SIG-M5 treated with dmso at 0.1 percent for 504 hours (cell line): ENCODE measurements at regions not wholly inside any gene's neighbourhood (a gene's known extent, or its start where the extent isn't known, plus 50 kb on each side); places are given as distances from the start of the nearest gene placed in this dataset.

Experiments
- DNase-seq: peaks from one replicate; lab custom pipeline; 2025; ENCODE audit not compliant: unreplicated experiment; lab: John Stamatoyannopoulos, UW

- no peak for DNase-seq
Observed at GRCh38 chr1:83689921-83690868, 308.7 kb downstream of the TTLL7 start.

GRCh38 chr1:83682132-83682531 lies 316.8 kb downstream of the TTLL7 start:
- DNase-seq = no peak

GRCh38 chr1:83676106-83676505 lies 322.8 kb downstream of the TTLL7 start:
- DNase-seq = no peak

DNA sequence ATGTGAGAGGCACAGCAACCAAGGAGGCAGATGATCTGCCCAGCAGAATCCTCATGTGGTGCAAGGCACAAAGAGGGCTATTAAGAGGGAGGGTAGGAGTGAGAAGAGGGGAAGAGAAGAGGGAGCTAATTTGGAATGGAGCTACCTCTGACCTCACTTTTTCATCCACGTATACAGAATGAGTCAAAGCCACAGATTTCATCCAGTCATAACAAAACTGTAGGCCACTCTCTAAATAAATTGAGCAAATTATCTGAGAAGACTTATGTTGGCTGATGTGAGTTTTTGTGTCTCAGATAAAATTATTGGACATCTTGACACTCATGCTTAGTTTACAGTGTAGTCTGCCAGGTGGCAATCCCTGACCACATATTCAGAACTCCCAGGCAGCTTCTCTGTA lies 325.6 kb downstream of the TTLL7 start:
- DNase-seq = no peak

DNA sequence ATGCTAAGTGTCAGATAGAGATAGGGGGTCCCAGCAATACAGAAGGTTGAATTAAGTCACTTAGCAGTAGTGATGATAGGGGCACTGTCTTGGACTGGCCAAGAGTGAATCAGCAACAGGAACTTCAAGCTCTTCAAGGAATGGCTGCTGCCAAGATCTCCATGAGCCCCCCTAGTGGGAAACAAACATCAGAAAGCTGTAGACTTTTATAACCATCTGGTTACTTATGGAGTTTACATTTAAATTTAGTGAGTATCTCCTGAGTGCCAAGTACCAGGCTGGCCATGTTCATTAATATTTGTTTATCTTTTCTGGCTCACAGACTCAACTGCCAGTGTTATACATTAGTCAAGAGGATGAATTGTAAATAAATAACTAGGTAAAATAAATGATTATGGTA lies 327.3 kb downstream of the TTLL7 start:
- no peak for DNase-seq

- no peak for DNase-seq
Observed at GRCh38 chr1:83670909-83671565, 327.9 kb downstream of the TTLL7 start.

DNA sequence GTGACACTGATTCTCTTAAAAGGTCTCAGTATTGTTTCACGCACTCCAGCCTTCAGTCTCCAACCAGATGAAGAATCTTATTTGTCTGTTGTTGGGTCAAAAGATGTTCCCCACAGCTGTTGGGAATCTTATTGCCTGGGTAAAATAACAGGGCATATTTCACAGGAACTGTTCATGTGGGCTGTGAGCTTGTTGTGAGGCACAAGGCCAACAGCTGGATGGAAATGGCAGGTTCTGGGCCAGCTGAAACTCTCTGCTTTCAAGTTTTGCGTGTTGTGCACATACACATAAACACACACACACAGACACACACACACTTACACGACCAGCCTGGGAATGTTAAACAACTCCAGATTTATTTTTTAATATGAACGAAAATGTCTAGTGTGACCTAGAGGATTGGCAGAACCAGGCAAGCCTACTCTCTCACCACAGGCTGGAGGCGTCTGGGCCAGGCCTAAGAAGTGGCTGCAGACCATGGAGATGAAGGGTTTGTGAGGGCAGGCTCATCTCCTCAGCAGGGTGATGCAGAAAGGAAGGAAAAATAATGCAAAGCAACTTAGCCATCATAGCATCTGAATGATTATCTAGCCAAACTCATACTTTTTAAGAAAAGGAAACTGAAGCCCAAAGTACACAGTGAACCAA lies 357.0 kb downstream of the TTLL7 start:
- no peak for DNase-seq

GRCh38 chr1:83641206-83641658 lies 357.7 kb downstream of the TTLL7 start:
- DNase-seq = no peak

DNA sequence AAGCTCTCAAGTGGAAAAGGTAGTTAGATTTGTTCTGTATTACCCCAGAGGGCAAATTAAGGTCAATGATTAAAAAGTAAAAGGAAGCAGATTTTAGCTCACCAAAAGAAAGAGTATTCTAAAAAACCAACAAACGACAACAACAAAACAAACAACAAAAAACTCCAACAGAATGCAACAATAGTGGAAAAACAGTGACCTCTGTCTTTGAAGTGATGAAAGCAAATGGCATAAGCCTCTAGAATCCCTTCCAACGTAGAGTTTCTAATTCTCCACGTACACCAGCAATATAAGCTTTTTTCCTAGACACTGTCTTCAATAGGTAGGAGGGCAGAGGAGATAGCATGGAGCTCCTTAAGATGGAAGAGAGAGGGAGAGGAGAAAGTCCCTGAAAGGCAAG lies 359.1 kb downstream of the TTLL7 start:
- DNase-seq = no peak

GRCh38 chr1:83637586-83637985 lies 361.3 kb downstream of the TTLL7 start:
- no peak for DNase-seq

- no peak for DNase-seq
Observed at GRCh38 chr1:83637009-83637408, 361.9 kb downstream of the TTLL7 start.

DNA sequence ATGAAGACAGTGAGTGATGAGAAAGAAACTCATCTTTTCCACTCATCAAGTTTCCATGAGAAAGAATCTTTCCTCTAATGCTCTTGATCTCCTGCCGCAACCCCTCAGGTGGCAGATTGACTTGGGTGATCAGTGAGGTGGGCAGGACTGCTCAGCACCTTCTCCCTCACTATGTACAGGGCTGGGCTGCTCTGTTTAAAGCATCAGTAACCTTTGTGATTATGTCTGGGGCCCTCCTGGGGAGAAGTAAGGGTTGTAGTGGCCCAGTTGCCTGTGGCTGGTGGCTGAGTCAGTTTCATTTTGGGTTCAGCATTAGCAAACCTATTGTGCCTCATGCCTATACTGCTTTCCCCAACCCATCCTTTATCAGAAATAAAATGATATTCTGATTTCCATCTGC lies 366.0 kb downstream of the TTLL7 start:
- DNase-seq = no peak

DNA sequence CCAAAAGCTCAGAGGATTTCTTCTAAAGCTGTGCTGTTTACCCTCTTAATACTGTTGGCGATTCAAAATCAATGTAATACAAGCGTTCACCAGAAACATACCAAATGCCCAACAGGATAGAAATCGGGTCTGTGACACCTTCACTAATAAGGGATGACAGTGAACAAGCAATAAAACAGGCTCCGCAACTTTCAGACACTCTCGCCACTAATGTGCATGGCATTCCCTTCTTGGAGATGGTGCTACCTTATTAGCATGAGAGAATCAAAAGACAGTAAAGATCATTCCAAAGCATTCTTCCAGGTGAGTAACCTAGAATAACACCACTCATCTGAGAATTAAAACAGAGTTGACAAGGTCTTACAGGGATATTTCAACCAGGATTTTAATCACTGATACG lies 367.1 kb downstream of the TTLL7 start:
- no peak for DNase-seq

- DNase-seq = no peak
Observed at GRCh38 chr1:83627045-83627444, 371.9 kb downstream of the TTLL7 start.

DNA sequence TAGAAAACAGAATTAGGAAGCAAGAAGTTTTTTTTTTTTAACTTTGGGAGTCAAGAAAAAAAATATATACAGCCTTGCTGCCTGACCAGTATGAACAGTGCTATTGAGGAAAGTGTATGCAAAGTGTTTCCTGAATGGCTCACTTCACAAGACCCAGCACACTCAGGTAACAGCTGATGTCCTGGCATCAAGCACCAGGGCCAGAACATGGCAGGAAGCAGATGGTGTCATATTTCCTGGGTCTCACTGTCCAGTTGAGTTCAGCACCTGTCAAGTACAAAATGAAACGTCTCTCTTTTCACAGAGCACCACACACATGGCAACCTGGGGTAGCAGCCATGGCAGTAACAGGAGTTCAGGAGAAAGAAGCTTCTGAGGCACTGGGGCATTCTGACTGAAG lies 372.3 kb downstream of the TTLL7 start:
- no peak for DNase-seq

GRCh38 chr1:83625646-83626045 lies 373.3 kb downstream of the TTLL7 start:
- no peak for DNase-seq

DNA sequence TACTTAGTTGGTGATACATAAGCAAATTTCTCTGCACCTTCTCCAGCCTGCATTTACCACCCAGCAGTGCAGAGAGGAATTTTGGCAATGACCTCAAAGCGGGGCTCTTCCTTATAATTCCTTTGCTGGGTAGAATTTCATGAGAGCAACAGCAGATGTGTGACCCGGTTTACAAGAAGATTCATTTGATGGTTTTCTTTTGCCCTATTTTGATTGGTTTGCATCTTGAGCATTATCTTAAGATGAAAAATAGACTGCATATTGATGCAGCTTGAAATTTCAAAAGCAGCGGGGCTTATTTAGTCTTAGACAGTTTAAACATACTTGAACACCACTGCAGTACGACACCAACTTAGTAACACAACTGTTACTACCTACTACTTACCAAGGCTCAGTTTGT lies 378.9 kb downstream of the TTLL7 start:
- DNase-seq = no peak

- DNase-seq = no peak
Observed at GRCh38 chr1:83619170-83619896, 379.6 kb downstream of the TTLL7 start.

DNA sequence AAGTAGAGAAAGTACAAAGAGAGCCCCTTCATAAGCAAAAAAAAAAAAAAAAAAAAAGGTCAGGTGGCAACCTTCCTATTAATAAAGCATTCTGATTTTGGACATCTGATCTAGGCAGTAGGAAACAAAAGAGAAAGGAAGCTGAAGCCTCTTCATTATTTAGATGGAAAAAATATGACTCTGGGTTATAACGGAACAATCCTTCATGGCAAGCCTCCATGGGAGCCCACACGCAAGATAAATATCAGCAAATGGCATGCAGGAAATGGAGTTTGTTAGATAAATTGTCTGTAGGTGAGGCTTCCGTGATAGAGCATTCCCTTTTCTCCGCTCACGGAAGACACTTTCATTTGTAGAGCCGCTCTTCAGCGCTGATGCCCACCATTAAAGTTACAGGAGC lies 381.0 kb downstream of the TTLL7 start:
- DNase-seq = no peak

- DNase-seq = no peak
Observed at GRCh38 chr1:83615370-83615769, 383.6 kb downstream of the TTLL7 start.

GRCh38 chr1:83606416-83606955 lies 392.4 kb downstream of the TTLL7 start:
- no peak for DNase-seq
